Endothelial cell of umbilical vein (primary cell): ENCODE measurements at regions not wholly inside any gene's neighbourhood (a gene's known extent, or its start where the extent isn't known, plus 50 kb on each side); places are given as distances from the start of the nearest gene placed in this dataset.

Experiments
- BruUV-seq: library from RNA; stranded (reverse); fragments of 400-500 nt; replicated peaks from 2 replicates; lab custom pipeline; 2021; lab: Mats Ljungman, UMichigan
- CTCF ChIA-PET: fragments of 300-600, 350-600 bp; sonication (Branson Sonifier 250); formaldehyde crosslinking; loops from one replicate; lab custom pipeline; 2021; ENCODE audit warnings: antibody characterized with exemption, inconsistent platforms; lab: Charles Lee
- POLR2A ChIA-PET: fragments of 300-600, 350-600 bp; sonication (Branson Sonifier 250); formaldehyde crosslinking; loops from one replicate; lab custom pipeline; 2021; ENCODE audit warnings: antibody characterized with exemption, inconsistent platforms; lab: Charles Lee
- DNase-seq: peaks from one replicate; pipeline ENCODE4 v3.0.0-alpha.2; 2011; ENCODE audit warnings: low read depth, low spot score
- FAIRE-seq: peaks from 2 replicates; lab custom pipeline; 2011; peaks lifted over from hg19 to GRCh38; lab: Jason Lieb, UNC
- H2AFZ ChIP-seq: 2 replicates; pipeline ENCODE4 v1.6.0; 2012; ENCODE audit warnings: low read depth, low read length, control low read depth, inconsistent platforms
- H3K27ac ChIP-seq: 2 replicates; pipeline ENCODE4 v1.5.1; 2011; ENCODE audit warnings: low read depth, mild to moderate bottlenecking, control low read depth, low read length, moderate library complexity; ENCODE audit not compliant: insufficient read depth
- H3K27me3 ChIP-seq, 2 experiments: 2 replicates each; pipeline versions ENCODE4 v1.6.0 to v1.6.1; 2011; ENCODE audit warnings: low read length in 2 of 2, mixed read lengths in 1 of 2; ENCODE audit not compliant: control insufficient read depth in 2 of 2, insufficient read depth in 2 of 2
- H3K36me3 ChIP-seq, 2 experiments: 2 replicates in 1 of 2; 3 replicates in 1 of 2; pipeline ENCODE4 v1.5.1; 2011; ENCODE audit warnings: low read length in 2 of 2, mild to moderate bottlenecking in 1 of 2, moderate library complexity in 1 of 2; ENCODE audit not compliant: control insufficient read depth in 2 of 2, insufficient read depth in 2 of 2; ENCODE audit errors: extremely low read depth in 1 of 2
- H3K4me1 ChIP-seq: 3 replicates; pipeline ENCODE4 v1.5.1; 2011; ENCODE audit warnings: mild to moderate bottlenecking, low read length; ENCODE audit not compliant: control insufficient read depth, insufficient read depth; ENCODE audit errors: extremely low read depth
- H3K4me2 ChIP-seq: 2 replicates; pipeline ENCODE4 v1.6.1; 2011; ENCODE audit warnings: low read length, control low read depth, mixed read lengths; ENCODE audit not compliant: insufficient read depth
- H3K4me3 ChIP-seq, 3 experiments: fragments of 200-600 bp in 1 of 3; sonication (generic), shearing (Covaris generic) in 1 of 3; replicated peaks in 1 of 3; 2 replicates each; pipeline ENCODE4 v1.5.1; 2011 to 2016; ENCODE audit warnings: control low read depth in 3 of 3, low read length in 3 of 3, mild to moderate bottlenecking in 2 of 3, inconsistent platforms in 1 of 3, low read depth in 1 of 3, moderate library complexity in 1 of 3; ENCODE audit not compliant: insufficient read depth in 1 of 3
- H3K79me2 ChIP-seq: 2 replicates; pipeline ENCODE4 v1.6.0; 2012; ENCODE audit warnings: low read length, inconsistent platforms; ENCODE audit not compliant: control insufficient read depth, insufficient read depth
- H3K9ac ChIP-seq: replicated peaks from 2 replicates; pipeline ENCODE3; 2011; ENCODE audit warnings: low read length, control low read depth; ENCODE audit not compliant: insufficient read depth; ENCODE audit errors: extremely low read depth
- H3K9me1 ChIP-seq: replicated peaks from 3 replicates; pipeline ENCODE4 v1.6.0; 2011; ENCODE audit warnings: mild to moderate bottlenecking, low read length; ENCODE audit not compliant: control insufficient read depth, insufficient read depth; ENCODE audit errors: extremely low read depth
- H3K9me3 ChIP-seq: replicated peaks from 2 replicates; pipeline ENCODE4 v1.5.1; 2012; ENCODE audit warnings: low read length, inconsistent platforms; ENCODE audit not compliant: control insufficient read depth, insufficient read depth
- H4K20me1 ChIP-seq: replicated peaks from 2 replicates; pipeline ENCODE3; 2011; ENCODE audit warnings: mild to moderate bottlenecking, low read length; ENCODE audit not compliant: control insufficient read depth, insufficient read depth; ENCODE audit errors: extremely low read depth
- CTCF ChIP-seq, 2 donors: IDR thresholded peaks; 1 replicate in 1 of 2; 2 replicates in 1 of 2; pipeline ENCODE4 v1.5.1; 2011; ENCODE audit warnings: low read length in 2 of 2, mild to moderate bottlenecking in 2 of 2, moderate library complexity in 2 of 2, control low read depth in 1 of 2, inconsistent platforms in 1 of 2, low read depth in 1 of 2; ENCODE audit not compliant: insufficient read depth in 1 of 2; ENCODE audit errors: extremely low read depth in 1 of 2
- EZH2 ChIP-seq: IDR thresholded peaks from 2 replicates; pipeline ENCODE4 v1.6.1; 2012; ENCODE audit warnings: borderline replicate concordance, low read depth, mild to moderate bottlenecking, moderate library complexity, low read length, inconsistent platforms; ENCODE audit not compliant: severe bottlenecking
- FOS ChIP-seq: IDR thresholded peaks from 2 replicates; pipeline ENCODE4 v1.6.1; 2011; ENCODE audit warnings: mild to moderate bottlenecking, low read length, moderate library complexity, borderline replicate concordance; ENCODE audit not compliant: insufficient read depth
- GATA2 ChIP-seq: IDR thresholded peaks from 2 replicates; pipeline ENCODE4 v1.7.0; 2011; ENCODE audit warnings: low read depth, mild to moderate bottlenecking, moderate library complexity, mixed read lengths, low read length; ENCODE audit not compliant: insufficient read length, insufficient read depth
- JUN ChIP-seq: IDR thresholded peaks from 2 replicates; pipeline ENCODE4 v1.6.1; 2011; ENCODE audit warnings: borderline replicate concordance, low read depth; ENCODE audit not compliant: insufficient read length, insufficient read depth
- MAX ChIP-seq: IDR thresholded peaks from 2 replicates; pipeline ENCODE4 v1.6.1; 2011; ENCODE audit not compliant: insufficient read depth, insufficient read length
- MYC ChIP-seq: IDR thresholded peaks from one replicate; pipeline ENCODE4 v1.6.1; 2011; ENCODE audit warnings: mild to moderate bottlenecking, low read depth, low read length
- POLR2A ChIP-seq: IDR thresholded peaks from 2 replicates; pipeline ENCODE4 v1.6.1; 2012; ENCODE audit warnings: low read depth, mild to moderate bottlenecking, control low read depth, low read length
- POLR2AphosphoS5 ChIP-seq: IDR thresholded peaks from 2 replicates; pipeline ENCODE4 v1.6.1; 2012; ENCODE audit warnings: low read depth, mild to moderate bottlenecking, control low read depth, low read length, moderate library complexity; ENCODE audit not compliant: insufficient read depth
- dilution Hi-C: fragments of 300-500 bp; cut with MboI; formaldehyde crosslinking; loops from one replicate; pipeline ENCODE4 v1.15.0; 2019; ENCODE audit warnings: low sequenced_read_pairs; ENCODE audit not compliant: extremely low pct_ligation_motif_present
- intact Hi-C: fragments of 100-400 bp; cut with micrococcal nuclease; formaldehyde crosslinking; loops from one replicate; pipeline ENCODE4 v1.10.0; 2022

GRCh38 chr5:3068401-3068800 lies 316.9 kb upstream of the IRX2 start:
- FAIRE-seq, result no peak
- Histone ChIP-seq H3K27ac (no peak overlapping the region), H4K20me1 (no peaks in the 10 kb centered on the region), H3K9me1 (no peaks in the 10 kb centered on the region), H3K4me1 (no peaks in the 10 kb centered on the region), H3K9ac (no peak overlapping the region), H3K9me3 (peaks cover 5% of the 10 kb centered on the region), H3K36me3 (no peaks in the 10 kb centered on the region), H3K79me2 (no peaks in the 10 kb centered on the region), H3K4me3 (no peak overlapping the region), H3K27me3 (no peaks in the 10 kb centered on the region), H2AFZ (no peak overlapping the region), H3K4me2 (no peak overlapping the region)
- intact Hi-C loops (no loop called here), dilution Hi-C loops (no loop called here)
- CTCF ChIA-PET, result no interaction called here
- no TSS peak for BruUV-seq
- no peak for TF ChIP-seq MAX
- POLR2A ChIA-PET, result no interaction called here
- DNase-seq, result no peak

- dilution Hi-C loops, result no loop called here
- no peaks in the 10 kb centered on the region for H3K36me3 ChIP-seq
- FAIRE-seq (no peak), DNase-seq (no peak)
- H3K27ac ChIP-seq, result no peak overlapping the region
- H3K9ac ChIP-seq, result no peak overlapping the region
- no peaks in the 10 kb centered on the region for H4K20me1 ChIP-seq
- H3K4me3 ChIP-seq, result no peak overlapping the region
- CTCF ChIA-PET, result no interaction called here
- intact Hi-C loops, result no loop called here
- H3K4me2 ChIP-seq, result no peak overlapping the region
- no peaks in the 10 kb centered on the region for H3K27me3 ChIP-seq
- TF ChIP-seq POLR2A (no peak), MYC (no peak), EZH2 (no peak), GATA2 (no peak), MAX (no peak), FOS (no peak), JUN (no peak), CTCF (IDR thresholded peaks at IDR 0.05; ENCODE audit: extremely low read depth in 1 of 2, insufficient read depth in 1 of 2, low read depth in 1 of 2, low read length in 2 of 2) (no peak), POLR2AphosphoS5 (no peak)
- H3K9me3 ChIP-seq, result peaks cover 4% of the 10 kb centered on the region
- H3K79me2 ChIP-seq, result no peaks in the 10 kb centered on the region
- H2AFZ ChIP-seq, result no peak overlapping the region
- POLR2A ChIA-PET, result no interaction called here
- no peaks in the 10 kb centered on the region for H3K9me1 ChIP-seq
- no peaks in the 10 kb centered on the region for H3K4me1 ChIP-seq
- no TSS peak for BruUV-seq
Observed at GRCh38 chr5:3060283-3060682, 308.8 kb upstream of the IRX2 start.
